ENCODE measurements at regions not wholly inside any gene's neighbourhood (a gene's known extent, or its start where the extent isn't known, plus 50 kb on each side); places are given as distances from the start of the nearest gene placed in this dataset.

DNA sequence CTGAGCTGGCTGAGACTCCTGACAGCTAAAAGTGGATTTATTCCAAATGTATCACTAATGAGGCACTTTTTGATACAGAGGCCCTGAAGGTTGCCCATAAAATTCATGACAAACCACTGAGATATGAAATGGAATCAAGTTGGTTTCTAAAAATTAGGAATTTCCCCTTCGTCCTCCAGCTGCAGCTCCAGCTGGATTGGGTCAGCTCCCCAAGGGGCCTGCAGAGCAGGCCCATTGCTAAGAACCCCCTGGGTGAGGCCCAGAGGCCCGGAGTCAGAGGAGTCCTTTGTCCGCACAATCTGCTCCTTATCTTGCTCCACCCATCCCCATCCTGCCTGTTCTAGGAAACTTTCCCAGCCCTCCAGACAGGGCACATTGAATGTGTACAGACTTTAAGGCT lies 163.5 kb upstream of the TOP1 start:
- no peak overlapping the region for H3K4me3 ChIP-seq (ENCODE audit: low read length)
- no peak overlapping the region for H3K27ac ChIP-seq (ENCODE audit: low read depth, low read length)
- H3K36me3 ChIP-seq (ENCODE audit: control insufficient read depth, insufficient read depth, low read length) = no peaks in the 10 kb centered on the region
- Mint-ChIP-seq H3K36me3 (ENCODE audit: low read depth) (no peaks in the 10 kb centered on the region), H3K4me1 (peaks cover 44% of the 10 kb centered on the region), H3K9me3 (no peaks in the 10 kb centered on the region), H3K27me3 (ENCODE audit: insufficient read depth) (peaks cover 10% of the 10 kb centered on the region), H3K4me3 (no peak overlapping the region), H3K27ac (no peak overlapping the region)
- TF ChIP-seq, protein P1, sequence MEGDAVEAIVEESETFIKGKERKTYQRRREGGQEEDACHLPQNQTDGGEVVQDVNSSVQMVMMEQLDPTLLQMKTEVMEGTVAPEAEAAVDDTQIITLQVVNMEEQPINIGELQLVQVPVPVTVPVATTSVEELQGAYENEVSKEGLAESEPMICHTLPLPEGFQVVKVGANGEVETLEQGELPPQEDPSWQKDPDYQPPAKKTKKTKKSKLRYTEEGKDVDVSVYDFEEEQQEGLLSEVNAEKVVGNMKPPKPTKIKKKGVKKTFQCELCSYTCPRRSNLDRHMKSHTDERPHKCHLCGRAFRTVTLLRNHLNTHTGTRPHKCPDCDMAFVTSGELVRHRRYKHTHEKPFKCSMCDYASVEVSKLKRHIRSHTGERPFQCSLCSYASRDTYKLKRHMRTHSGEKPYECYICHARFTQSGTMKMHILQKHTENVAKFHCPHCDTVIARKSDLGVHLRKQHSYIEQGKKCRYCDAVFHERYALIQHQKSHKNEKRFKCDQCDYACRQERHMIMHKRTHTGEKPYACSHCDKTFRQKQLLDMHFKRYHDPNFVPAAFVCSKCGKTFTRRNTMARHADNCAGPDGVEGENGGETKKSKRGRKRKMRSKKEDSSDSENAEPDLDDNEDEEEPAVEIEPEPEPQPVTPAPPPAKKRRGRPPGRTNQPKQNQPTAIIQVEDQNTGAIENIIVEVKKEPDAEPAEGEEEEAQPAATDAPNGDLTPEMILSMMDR (conservative IDR thresholded peaks at IDR 0.05) = no peak
- H3K9ac ChIP-seq (ENCODE audit: extremely low read depth, low read length, poor library complexity, severe bottlenecking) = no peak overlapping the region
- no peak for DNase-seq
- H3K4me1 ChIP-seq (ENCODE audit: control insufficient read depth, insufficient read depth, low read length) = peaks cover 12% of the 10 kb centered on the region
- peaks cover 4% of the 10 kb centered on the region for H3K27me3 ChIP-seq (ENCODE audit: control insufficient read depth, insufficient read depth, low read length, poor library complexity, severe bottlenecking)
- H3K9me3 ChIP-seq (ENCODE audit: control insufficient read depth, low read length) = no peaks in the 10 kb centered on the region
- 87 to 91% methylated on average over 3 of the region's 3 CpGs for WGBS, 2 experiments (ENCODE audit: insufficient coverage in 1 of 2, insufficient read length in 1 of 2)

DNA sequence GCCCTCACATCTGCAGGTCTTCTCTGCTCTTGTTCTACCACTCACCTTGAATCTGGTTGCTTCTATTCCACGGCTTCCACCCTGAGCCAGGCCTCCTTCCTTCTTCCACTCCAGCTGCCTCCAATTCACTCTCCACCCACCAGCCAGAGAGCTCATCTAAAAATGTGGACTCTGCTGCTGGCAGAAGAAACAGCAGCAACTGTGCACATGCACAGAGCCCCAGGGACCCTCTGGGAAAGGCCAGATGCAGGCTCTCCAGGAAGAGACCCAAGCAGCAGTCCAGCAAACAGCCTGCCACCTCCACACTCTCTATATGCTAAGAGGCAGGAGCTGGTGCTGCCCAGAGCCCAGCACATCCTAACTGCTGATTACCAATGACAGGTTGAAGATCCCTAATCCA lies 162.6 kb upstream of the TOP1 start:
- WGBS, 2 experiments (ENCODE audit: insufficient coverage in 1 of 2, insufficient read length in 1 of 2) = 0% methylated on average over 1 of the region's 1 CpG; no CpG with 5 or more reads in 1 of the 2 experiments
- TF ChIP-seq, protein P1 (conservative IDR thresholded peaks at IDR 0.05) = no peak
- Histone ChIP-seq H3K27me3 (ENCODE audit: control insufficient read depth, insufficient read depth, low read length, poor library complexity, severe bottlenecking) (peaks cover 4% of the 10 kb centered on the region), H3K9ac (ENCODE audit: extremely low read depth, low read length, poor library complexity, severe bottlenecking) (no peak overlapping the region), H3K36me3 (ENCODE audit: control insufficient read depth, insufficient read depth, low read length) (no peaks in the 10 kb centered on the region), H3K4me3 (ENCODE audit: low read length) (no peak overlapping the region), H3K4me1 (ENCODE audit: control insufficient read depth, insufficient read depth, low read length) (peaks cover 7% of the 10 kb centered on the region), H3K27ac (ENCODE audit: low read depth, low read length) (no peak overlapping the region), H3K9me3 (ENCODE audit: control insufficient read depth, low read length) (no peaks in the 10 kb centered on the region)
- Mint-ChIP-seq H3K4me1 (peaks cover 37% of the 10 kb centered on the region), H3K4me3 (no peak overlapping the region), H3K27me3 (ENCODE audit: insufficient read depth) (peaks cover 8% of the 10 kb centered on the region), H3K36me3 (ENCODE audit: low read depth) (no peaks in the 10 kb centered on the region), H3K27ac (no peak overlapping the region), H3K9me3 (no peaks in the 10 kb centered on the region)
- no peak for DNase-seq

DNA sequence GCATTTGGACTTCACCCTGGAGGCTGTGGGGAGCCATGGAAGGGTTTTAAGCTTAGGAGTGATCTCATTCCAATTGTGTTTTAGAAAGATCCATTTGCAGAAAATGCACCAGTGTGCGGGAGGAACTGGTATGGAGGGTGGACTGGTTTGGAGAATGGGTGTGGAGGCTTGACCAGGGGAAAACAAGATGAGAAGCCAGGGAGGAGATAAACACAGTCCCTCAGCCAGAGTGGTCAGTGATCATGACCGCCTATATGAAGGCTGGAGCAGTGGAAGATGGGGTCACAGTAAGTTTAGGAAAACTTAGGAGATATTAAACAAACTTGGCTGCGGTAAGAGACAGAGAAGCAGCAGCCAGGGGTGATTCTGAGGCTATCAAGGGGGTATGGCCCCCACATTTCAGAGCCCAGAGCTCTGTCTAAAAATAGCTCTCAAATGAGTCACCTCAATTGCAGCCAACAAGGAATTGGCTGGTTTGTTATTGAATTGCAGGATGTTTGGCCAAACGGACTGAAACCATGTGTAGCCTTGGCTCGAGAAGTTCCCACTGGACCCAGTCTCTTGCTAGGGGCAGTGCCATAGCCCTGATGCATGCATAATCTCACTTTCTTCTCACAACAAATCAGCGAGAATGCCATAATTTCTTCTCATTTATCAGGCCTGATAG lies 159.9 kb upstream of the TOP1 start:
- Histone ChIP-seq H3K9ac (ENCODE audit: extremely low read depth, low read length, poor library complexity, severe bottlenecking) (no peak overlapping the region), H3K9me3 (ENCODE audit: control insufficient read depth, low read length) (no peaks in the 10 kb centered on the region), H3K27me3 (ENCODE audit: control insufficient read depth, insufficient read depth, low read length, poor library complexity, severe bottlenecking) (no peaks in the 10 kb centered on the region), H3K4me3 (ENCODE audit: low read length) (no peak overlapping the region), H3K27ac (ENCODE audit: low read depth, low read length) (no peak overlapping the region), H3K4me1 (ENCODE audit: control insufficient read depth, insufficient read depth, low read length) (peaks cover 6% of the 10 kb centered on the region), H3K36me3 (ENCODE audit: control insufficient read depth, insufficient read depth, low read length) (no peaks in the 10 kb centered on the region)
- no peak overlapping the region for H3K4me3 Mint-ChIP-seq
- TF ChIP-seq, protein P1 (conservative IDR thresholded peaks at IDR 0.05) = no peak
- no peaks in the 10 kb centered on the region for H3K9me3 Mint-ChIP-seq
- no peaks in the 10 kb centered on the region for H3K36me3 Mint-ChIP-seq (ENCODE audit: low read depth)
- no peaks in the 10 kb centered on the region for H3K27me3 Mint-ChIP-seq (ENCODE audit: insufficient read depth)
- peak overlapping the region; percentile 17 for H3K27ac Mint-ChIP-seq
- no peak for DNase-seq
- WGBS, 2 experiments (ENCODE audit: insufficient coverage in 1 of 2, insufficient read length in 1 of 2) = 92 to 93% methylated on average over 6 of the region's 6 CpGs
- H3K4me1 Mint-ChIP-seq = peaks cover 27% of the 10 kb centered on the region
